ENCODE measurements at regions not wholly inside any gene's neighbourhood (a gene's known extent, or its start where the extent isn't known, plus 50 kb on each side); places are given as distances from the start of the nearest gene placed in this dataset.

- no peak for DNase-seq
- Histone ChIP-seq H3K9me3 (no peaks in the 10 kb centered on the region), H3K4me1 (ENCODE audit: insufficient read depth) (no peaks in the 10 kb centered on the region), H3K27ac (no peak overlapping the region), H3K27me3 (no peaks in the 10 kb centered on the region), H3K4me3 (no peak overlapping the region), H3K36me3 (no peaks in the 10 kb centered on the region)
- no peak for TF ChIP-seq POLR2A (IDR thresholded peaks at IDR 0.05)
- no peak for TF ChIP-seq CTCF (IDR thresholded peaks at IDR 0.05)
- no peak for TF ChIP-seq EP300 (IDR thresholded peaks at IDR 0.05)
- intact Hi-C loops (cut with DNase I) = loop anchor here in 1 of 4 donors (10.0 kb wide), 1 partner anchor 251 kb away; no protein-coding TSS in a partner anchor
- WGBS, 3 donors = 37 to 57% (median 44%) methylated on average over 4 of the region's 4 CpGs
Observed at GRCh38 chr21:17674106-17674505, 61.4 kb upstream of the BTG3 start.

- no peaks in the 10 kb centered on the region for H3K4me1 ChIP-seq (ENCODE audit: insufficient read depth)
- intact Hi-C loops (cut with DNase I) = loop anchor here in 1 of 4 donors (10.0 kb wide), 1 partner anchor 251 kb away; no protein-coding TSS in a partner anchor
- no peaks in the 10 kb centered on the region for H3K9me3 ChIP-seq
- H3K27me3 ChIP-seq = no peaks in the 10 kb centered on the region
- no peak overlapping the region for H3K27ac ChIP-seq
- TF ChIP-seq POLR2A (IDR thresholded peaks at IDR 0.05) = no peak
- TF ChIP-seq EP300 (IDR thresholded peaks at IDR 0.05) = no peak
- TF ChIP-seq CTCF (IDR thresholded peaks at IDR 0.05) = no peak
- DNase-seq = no peak
- no peak overlapping the region for H3K4me3 ChIP-seq
- H3K36me3 ChIP-seq = no peaks in the 10 kb centered on the region
- WGBS, 3 donors = 29 to 42% (median 31%) methylated on average over 11 of the region's 11 CpGs
Observed at GRCh38 chr21:17673261-17674020, 60.7 kb upstream of the BTG3 start.

- intact Hi-C loops (cut with DNase I) = loop anchor here in 1 of 4 donors (10.0 kb wide), 1 partner anchor 253 kb away; no protein-coding TSS in a partner anchor
- no peak for DNase-seq
- 62 to 76% (median 63%) methylated on average over 4 of the region's 4 CpGs for WGBS, 3 donors
Observed at GRCh38 chr21:17671733-17672132, 59.0 kb upstream of the BTG3 start.

GRCh38 chr21:17668479-17669140 is 55.9 kb upstream of the BTG3 start:
- H3K9me3 ChIP-seq = no peaks in the 10 kb centered on the region
- no peak overlapping the region for H3K4me3 ChIP-seq
- TF ChIP-seq POLR2A (IDR thresholded peaks at IDR 0.05) = no peak
- TF ChIP-seq EP300 (IDR thresholded peaks at IDR 0.05) = no peak
- TF ChIP-seq CTCF (IDR thresholded peaks at IDR 0.05) = no peak
- 83 to 86% (median 84%) methylated on average over 5 of the region's 5 CpGs for whole genome bisulfite sequencing, 3 donors
- H3K27me3 ChIP-seq = no peaks in the 10 kb centered on the region
- no peaks in the 10 kb centered on the region for H3K36me3 ChIP-seq
- intact Hi-C loops (cut with DNase I) = no loop called here
- H3K4me1 ChIP-seq (ENCODE audit: insufficient read depth) = no peaks in the 10 kb centered on the region
- no peak for DNase-seq
- H3K27ac ChIP-seq = no peak overlapping the region

More at GRCh38 chr21:17671733-17672132, 59.0 kb upstream of the BTG3 start:
- no peaks in the 10 kb centered on the region for H3K4me1 ChIP-seq (ENCODE audit: insufficient read depth)
- no peaks in the 10 kb centered on the region for H3K9me3 ChIP-seq
- no peaks in the 10 kb centered on the region for H3K36me3 ChIP-seq
- no peak overlapping the region for H3K27ac ChIP-seq
- TF ChIP-seq CTCF (IDR thresholded peaks at IDR 0.05) (no peak), POLR2A (IDR thresholded peaks at IDR 0.05) (no peak), EP300 (IDR thresholded peaks at IDR 0.05) (no peak)
- H3K27me3 ChIP-seq = no peaks in the 10 kb centered on the region
- no peak overlapping the region for H3K4me3 ChIP-seq

All from ovary (tissue), 7 donors.